ENCODE measurements at regions not wholly inside any gene's neighbourhood (a gene's known extent, or its start where the extent isn't known, plus 50 kb on each side); places are given as distances from the start of the nearest gene placed in this dataset.

DNA sequence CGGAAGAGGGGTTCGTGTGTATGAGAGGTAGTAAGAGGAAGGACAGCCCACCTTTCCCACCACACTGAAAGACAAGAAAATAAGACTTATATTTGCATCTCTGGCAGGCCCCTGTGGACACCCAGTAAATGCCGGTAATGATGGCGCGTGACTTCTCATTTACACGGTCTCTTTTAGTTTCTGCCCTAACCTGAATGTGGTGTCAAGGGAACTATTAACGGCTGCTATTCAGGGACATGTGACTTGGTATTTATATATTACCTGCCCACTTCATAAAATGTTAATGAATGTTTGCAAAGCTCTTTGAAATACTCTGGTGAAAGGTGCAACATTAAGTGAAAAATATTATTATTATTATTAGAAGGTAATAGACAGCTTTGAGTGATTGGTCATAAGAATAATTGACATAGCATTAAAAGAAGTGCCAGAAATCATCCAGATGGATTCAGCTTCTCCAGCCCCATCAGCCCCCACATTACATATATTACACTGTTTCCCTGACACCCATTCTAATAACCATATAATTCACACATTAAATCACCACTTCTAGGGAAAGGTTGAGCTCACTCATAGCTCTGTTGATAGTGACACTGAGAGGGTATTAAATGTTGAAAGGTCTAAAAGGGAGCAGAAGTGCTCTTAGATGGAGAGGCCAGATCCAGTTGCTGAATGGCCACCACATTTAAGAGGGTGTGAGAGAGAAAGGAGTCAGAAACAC, 83.0 kb upstream of the BEND4 start:
- no peak overlapping the region for H4K8ac ChIP-seq (ENCODE audit: low read depth, low read length)
- H3K4me2 ChIP-seq (ENCODE audit: insufficient read depth, low read length, poor library complexity, severe bottlenecking), result no peak overlapping the region
- no peaks in the 10 kb centered on the region for H3K79me1 ChIP-seq (ENCODE audit: low read depth, low read length)
- no peak overlapping the region for H2BK120ac ChIP-seq (ENCODE audit: low read depth, low read length)
- no peak overlapping the region for H2BK15ac ChIP-seq (ENCODE audit: low read length)
- no CpG with 5 or more reads among the region's 7 CpGs for WGBS, 2 donors (ENCODE audit: extremely low coverage in 2 of 2, insufficient read length in 2 of 2, insufficient replicate concordance in 1 of 2)
- no peak overlapping the region for H3K27ac ChIP-seq (replicated peaks; ENCODE audit: low read length)
- H2BK5ac ChIP-seq (ENCODE audit: low read length), result no peak overlapping the region
- H2AK5ac ChIP-seq (ENCODE audit: low read depth, low read length), result no peak overlapping the region
- no peaks in the 10 kb centered on the region for H3K9me3 ChIP-seq (replicated peaks in 1 of 2; ENCODE audit: control insufficient read depth in 2 of 2, insufficient read depth in 1 of 2, low read depth in 1 of 2, low read length in 2 of 2)
- no peak overlapping the region for H3K23ac ChIP-seq (ENCODE audit: low read depth, low read length, poor library complexity)
- no peak overlapping the region for H4K91ac ChIP-seq (ENCODE audit: low read depth, low read length, poor library complexity)
- DNase-seq (ENCODE audit: low spot score), result no peak
- H3K18ac ChIP-seq (ENCODE audit: low read length), result no peak overlapping the region
- H2AFZ ChIP-seq (ENCODE audit: low read length), result no peak overlapping the region
- H3K36me3 ChIP-seq (replicated peaks in 1 of 2; ENCODE audit: control insufficient read depth in 2 of 2, insufficient read depth in 2 of 2, low read length in 2 of 2), result no peaks in the 10 kb centered on the region
- no peak overlapping the region for H3K14ac ChIP-seq (ENCODE audit: low read length)
- no peaks in the 10 kb centered on the region for H3K27me3 ChIP-seq (ENCODE audit: control insufficient read depth in 3 of 3, insufficient read depth in 3 of 3, low read depth in 1 of 3, low read length in 3 of 3)
- H3K4ac ChIP-seq (ENCODE audit: low read length), result no peak overlapping the region
- H3K4me3 ChIP-seq (ENCODE audit: low read length in 2 of 2), result no peak overlapping the region
- no peaks in the 10 kb centered on the region for H3K4me1 ChIP-seq (ENCODE audit: control insufficient read depth in 2 of 2, insufficient read depth in 1 of 2, low read depth in 1 of 2, low read length in 2 of 2)
- no peak overlapping the region for H2BK12ac ChIP-seq (ENCODE audit: low read length)
- H3K9ac ChIP-seq (ENCODE audit: low read depth, low read length, poor library complexity), result no peak overlapping the region

DNA sequence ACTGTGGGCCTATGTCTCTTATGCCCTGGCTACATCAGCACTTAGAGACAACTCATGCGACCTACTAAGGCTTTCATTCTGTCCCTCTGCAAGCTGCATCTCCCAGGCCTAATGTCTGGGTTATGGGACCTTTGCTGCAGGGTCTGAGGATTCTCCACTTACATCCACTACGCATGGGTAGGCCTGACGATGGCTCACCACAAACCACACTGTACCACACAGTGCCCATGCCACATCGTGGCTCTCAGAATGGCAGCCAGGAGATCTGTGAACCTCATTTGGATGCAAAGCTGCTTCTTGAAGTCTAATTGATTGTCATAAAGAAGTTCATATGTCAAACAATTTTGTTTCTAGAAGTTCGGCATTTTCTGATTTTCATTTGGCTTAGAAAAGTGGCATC, 84.6 kb upstream of the BEND4 start:
- Histone ChIP-seq H3K4ac (ENCODE audit: low read length) (no peak overlapping the region), H3K4me3 (ENCODE audit: low read length in 2 of 2) (no peak overlapping the region), H3K27me3 (ENCODE audit: control insufficient read depth in 3 of 3, insufficient read depth in 3 of 3, low read depth in 1 of 3, low read length in 3 of 3) (no peaks in the 10 kb centered on the region), H3K36me3 (replicated peaks in 1 of 2; ENCODE audit: control insufficient read depth in 2 of 2, insufficient read depth in 2 of 2, low read length in 2 of 2) (no peaks in the 10 kb centered on the region), H3K18ac (ENCODE audit: low read length) (no peak overlapping the region), H4K8ac (ENCODE audit: low read depth, low read length) (no peak overlapping the region), H2BK120ac (ENCODE audit: low read depth, low read length) (no peak overlapping the region), H3K27ac (replicated peaks; ENCODE audit: low read length) (no peak overlapping the region), H3K4me2 (ENCODE audit: insufficient read depth, low read length, poor library complexity, severe bottlenecking) (no peak overlapping the region), H2BK15ac (ENCODE audit: low read length) (no peak overlapping the region), H3K14ac (ENCODE audit: low read length) (no peak overlapping the region), H3K4me1 (ENCODE audit: control insufficient read depth in 2 of 2, insufficient read depth in 1 of 2, low read depth in 1 of 2, low read length in 2 of 2) (no peaks in the 10 kb centered on the region), H3K9me3 (replicated peaks in 1 of 2; ENCODE audit: control insufficient read depth in 2 of 2, insufficient read depth in 1 of 2, low read depth in 1 of 2, low read length in 2 of 2) (no peaks in the 10 kb centered on the region), H3K23ac (ENCODE audit: low read depth, low read length, poor library complexity) (no peak overlapping the region), H2AK5ac (ENCODE audit: low read depth, low read length) (no peak overlapping the region), H2BK12ac (ENCODE audit: low read length) (no peak overlapping the region), H2AFZ (ENCODE audit: low read length) (no peak overlapping the region), H2BK5ac (ENCODE audit: low read length) (no peak overlapping the region), H3K79me1 (ENCODE audit: low read depth, low read length) (no peaks in the 10 kb centered on the region), H3K9ac (ENCODE audit: low read depth, low read length, poor library complexity) (peak overlapping the region; percentile 65), H4K91ac (ENCODE audit: low read depth, low read length, poor library complexity) (no peak overlapping the region)
- no peak for DNase-seq (ENCODE audit: low spot score)
- WGBS, 2 donors (ENCODE audit: extremely low coverage in 2 of 2, insufficient read length in 2 of 2, insufficient replicate concordance in 1 of 2), result no CpG with 5 or more reads among the region's 5 CpGs

DNA sequence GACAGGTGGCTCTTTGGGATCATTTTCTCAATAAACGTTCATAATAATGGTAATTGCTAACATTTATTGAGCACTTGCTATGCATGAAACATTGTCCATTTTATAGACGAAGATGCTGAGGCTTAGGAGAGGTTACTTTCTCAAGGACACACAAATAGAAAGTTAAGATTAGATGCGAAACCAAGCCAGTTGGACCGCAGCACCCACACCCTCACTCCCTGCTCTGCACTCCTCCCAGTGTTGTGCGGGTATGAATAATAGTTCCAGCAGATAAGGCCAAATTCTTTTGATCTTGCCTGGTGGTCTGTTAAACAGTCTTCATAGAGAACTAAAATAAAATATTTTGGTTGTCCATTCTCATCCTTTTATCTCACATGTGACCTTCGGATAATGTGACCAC, 85.0 kb upstream of the BEND4 start:
- Histone ChIP-seq H2BK12ac (ENCODE audit: low read length) (no peak overlapping the region), H3K4me1 (ENCODE audit: control insufficient read depth in 2 of 2, insufficient read depth in 1 of 2, low read depth in 1 of 2, low read length in 2 of 2) (no peaks in the 10 kb centered on the region), H3K27me3 (ENCODE audit: control insufficient read depth in 3 of 3, insufficient read depth in 3 of 3, low read depth in 1 of 3, low read length in 3 of 3) (no peaks in the 10 kb centered on the region), H3K14ac (ENCODE audit: low read length) (no peak overlapping the region), H4K8ac (ENCODE audit: low read depth, low read length) (no peak overlapping the region), H3K9ac (ENCODE audit: low read depth, low read length, poor library complexity) (no peak overlapping the region), H4K91ac (ENCODE audit: low read depth, low read length, poor library complexity) (no peak overlapping the region), H3K4me3 (ENCODE audit: low read length in 2 of 2) (no peak overlapping the region), H3K23ac (ENCODE audit: low read depth, low read length, poor library complexity) (no peak overlapping the region), H3K18ac (ENCODE audit: low read length) (no peak overlapping the region), H2BK120ac (ENCODE audit: low read depth, low read length) (no peak overlapping the region), H2BK5ac (ENCODE audit: low read length) (no peak overlapping the region), H3K4me2 (ENCODE audit: insufficient read depth, low read length, poor library complexity, severe bottlenecking) (no peak overlapping the region), H3K9me3 (replicated peaks in 1 of 2; ENCODE audit: control insufficient read depth in 2 of 2, insufficient read depth in 1 of 2, low read depth in 1 of 2, low read length in 2 of 2) (no peaks in the 10 kb centered on the region), H2AK5ac (ENCODE audit: low read depth, low read length) (no peak overlapping the region), H3K27ac (replicated peaks; ENCODE audit: low read length) (no peak overlapping the region), H3K4ac (ENCODE audit: low read length) (no peak overlapping the region), H2AFZ (ENCODE audit: low read length) (no peak overlapping the region), H3K36me3 (replicated peaks in 1 of 2; ENCODE audit: control insufficient read depth in 2 of 2, insufficient read depth in 2 of 2, low read length in 2 of 2) (no peaks in the 10 kb centered on the region), H3K79me1 (ENCODE audit: low read depth, low read length) (no peaks in the 10 kb centered on the region), H2BK15ac (ENCODE audit: low read length) (no peak overlapping the region)
- WGBS, 2 donors (ENCODE audit: extremely low coverage in 2 of 2, insufficient read length in 2 of 2, insufficient replicate concordance in 1 of 2), result no CpG with 5 or more reads among the region's 6 CpGs
- no peak for DNase-seq (ENCODE audit: low spot score)

DNA sequence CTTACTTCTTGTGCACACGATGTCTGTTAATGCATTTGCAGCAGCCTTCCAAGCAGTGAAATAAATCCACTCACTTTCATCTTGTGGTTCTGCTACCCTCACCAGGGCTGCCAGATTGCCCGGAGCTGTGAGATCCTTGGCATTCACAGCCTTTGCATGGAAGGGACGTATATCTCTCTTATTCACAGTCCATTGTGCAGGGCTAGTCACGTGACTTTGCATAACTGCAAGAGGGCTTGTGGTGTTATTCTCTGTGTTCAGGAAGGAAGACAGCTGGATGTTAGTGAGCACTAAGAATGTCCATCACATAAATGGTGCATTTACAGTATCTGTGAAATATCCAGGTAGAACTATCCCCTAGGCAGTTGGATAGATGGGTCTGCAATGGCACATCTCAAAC, 96.5 kb upstream of the BEND4 start:
- Histone ChIP-seq H3K9me3 (replicated peaks in 1 of 2; ENCODE audit: control insufficient read depth in 2 of 2, insufficient read depth in 1 of 2, low read depth in 1 of 2, low read length in 2 of 2) (no peaks in the 10 kb centered on the region), H3K9ac (ENCODE audit: low read depth, low read length, poor library complexity) (no peak overlapping the region), H4K91ac (ENCODE audit: low read depth, low read length, poor library complexity) (no peak overlapping the region), H3K4me2 (ENCODE audit: insufficient read depth, low read length, poor library complexity, severe bottlenecking) (no peak overlapping the region), H3K4me3 (ENCODE audit: low read length in 2 of 2) (no peak overlapping the region), H3K14ac (ENCODE audit: low read length) (no peak overlapping the region), H2BK5ac (ENCODE audit: low read length) (no peak overlapping the region), H2BK120ac (ENCODE audit: low read depth, low read length) (no peak overlapping the region), H2AFZ (ENCODE audit: low read length) (no peak overlapping the region), H2AK5ac (ENCODE audit: low read depth, low read length) (no peak overlapping the region), H4K8ac (ENCODE audit: low read depth, low read length) (no peak overlapping the region), H3K18ac (ENCODE audit: low read length) (no peak overlapping the region), H3K79me1 (ENCODE audit: low read depth, low read length) (no peaks in the 10 kb centered on the region), H3K4me1 (ENCODE audit: control insufficient read depth in 2 of 2, insufficient read depth in 1 of 2, low read depth in 1 of 2, low read length in 2 of 2) (no peaks in the 10 kb centered on the region), H3K27ac (replicated peaks; ENCODE audit: low read length) (no peak overlapping the region), H3K36me3 (replicated peaks in 1 of 2; ENCODE audit: control insufficient read depth in 2 of 2, insufficient read depth in 2 of 2, low read length in 2 of 2) (no peaks in the 10 kb centered on the region), H3K23ac (ENCODE audit: low read depth, low read length, poor library complexity) (no peak overlapping the region), H2BK12ac (ENCODE audit: low read length) (no peak overlapping the region), H2BK15ac (ENCODE audit: low read length) (no peak overlapping the region), H3K27me3 (ENCODE audit: control insufficient read depth in 3 of 3, insufficient read depth in 3 of 3, low read depth in 1 of 3, low read length in 3 of 3) (no peaks in the 10 kb centered on the region), H3K4ac (ENCODE audit: low read length) (no peak overlapping the region)
- no CpG with 5 or more reads among the region's 4 CpGs for WGBS, 2 donors (ENCODE audit: extremely low coverage in 2 of 2, insufficient read length in 2 of 2, insufficient replicate concordance in 1 of 2)
- no peak for DNase-seq (ENCODE audit: low spot score)
